CD4-positive, CD25-positive, alpha-beta regulatory T cell (primary cell): ENCODE measurements at regions not wholly inside any gene's neighbourhood (a gene's known extent, or its start where the extent isn't known, plus 50 kb on each side); places are given as distances from the start of the nearest gene placed in this dataset.

Source experiments
- ATAC-seq, 2 donors: fragments of 150-1000 bp; cut with Tn5 transposase; one replicate each; pipeline ENCODE4 v1.10.0; 2021; ENCODE audit warnings: low read depth in 2 of 2, moderate number of reproducible peaks in 2 of 2, moderate library complexity in 1 of 2
- DNase-seq, 3 donors: peaks; one replicate each; pipeline versions ENCODE4 v3.0.0 to v3.0.0-alpha.2; 2012 to 2022; ENCODE audit warnings: mixed read lengths in 1 of 3
- H3K27ac ChIP-seq: one replicate; pipeline ENCODE4 v1.7.0; 2013; ENCODE audit warnings: mild to moderate bottlenecking, low read length; ENCODE audit not compliant: insufficient read depth, poor library complexity, severe bottlenecking
- H3K27me3 ChIP-seq: one replicate; pipeline ENCODE4 v1.7.0; 2013; ENCODE audit warnings: low read length; ENCODE audit not compliant: control insufficient read depth, insufficient read depth
- H3K36me3 ChIP-seq: one replicate; pipeline ENCODE4 v1.7.0; 2013; ENCODE audit warnings: mild to moderate bottlenecking, low read length, moderate library complexity; ENCODE audit not compliant: control insufficient read depth, insufficient read depth
- H3K4me1 ChIP-seq: 2 replicates; pipeline ENCODE4 v1.7.0; 2013; ENCODE audit warnings: mild to moderate bottlenecking, low read length; ENCODE audit not compliant: insufficient read depth, control insufficient read depth, poor library complexity, severe bottlenecking
- H3K4me3 ChIP-seq: one replicate; pipeline ENCODE4 v1.7.0; 2013; ENCODE audit warnings: low read depth, mild to moderate bottlenecking, low read length, moderate library complexity
- H3K9me3 ChIP-seq, 2 experiments: 1 replicate in 1 of 2; 2 replicates in 1 of 2; pipeline ENCODE4 v1.7.0; 2013; ENCODE audit warnings: low read length in 2 of 2, mild to moderate bottlenecking in 1 of 2, moderate library complexity in 1 of 2; ENCODE audit not compliant: control insufficient read depth in 2 of 2
- H3K27ac Mint-ChIP-seq, 3 donors: one replicate each; pipeline ENCODE4 v1.8.0; 2020 to 2022; ENCODE audit warnings: mild to moderate bottlenecking in 3 of 3, mixed read lengths in 3 of 3, moderate library complexity in 2 of 3
- H3K27me3 Mint-ChIP-seq: one replicate; pipeline ENCODE4 v1.8.0; 2022; ENCODE audit warnings: mild to moderate bottlenecking, mixed read lengths
- H3K36me3 Mint-ChIP-seq: one replicate; pipeline ENCODE4 v1.8.0; 2020; ENCODE audit warnings: mixed read lengths
- H3K4me1 Mint-ChIP-seq, 4 donors: one replicate each; pipeline ENCODE4 v1.8.0; 2020 to 2022; ENCODE audit warnings: mixed read lengths in 4 of 4, mild to moderate bottlenecking in 1 of 4
- H3K4me3 Mint-ChIP-seq, 4 donors: one replicate each; pipeline ENCODE4 v1.8.0; 2020 to 2022; ENCODE audit warnings: mild to moderate bottlenecking in 4 of 4, mixed read lengths in 4 of 4, moderate library complexity in 3 of 4
- H3K9me3 Mint-ChIP-seq, 7 donors: one replicate each; pipeline ENCODE4 v1.8.0; 2020 to 2022; ENCODE audit warnings: mixed read lengths in 7 of 7, mild to moderate bottlenecking in 3 of 7, moderate library complexity in 2 of 7

- Histone ChIP-seq H3K4me3 (no peak overlapping the region), H3K27me3 (no peaks in the 10 kb centered on the region), H3K4me1 (no peaks in the 10 kb centered on the region), H3K9me3 (no peaks in the 10 kb centered on the region), H3K36me3 (no peaks in the 10 kb centered on the region), H3K27ac (no peak overlapping the region)
- no peaks in the 10 kb centered on the region for H3K36me3 Mint-ChIP-seq
- no peak overlapping the region for H3K27ac Mint-ChIP-seq
- peaks cover 0 to 8% (median 0%) of the 10 kb centered on the region in 7 donors for H3K9me3 Mint-ChIP-seq
- DNase-seq (no peak), ATAC-seq (no peak)
- no peak overlapping the region for H3K4me3 Mint-ChIP-seq
- H3K27me3 Mint-ChIP-seq, result no peaks in the 10 kb centered on the region
- H3K4me1 Mint-ChIP-seq, result no peaks in the 10 kb centered on the region
Observed at GRCh38 chr11:133719532-133720235, 125.6 kb downstream of the SPATA19 start.

- no peak overlapping the region for H3K4me3 Mint-ChIP-seq
- H3K4me1 ChIP-seq, result no peaks in the 10 kb centered on the region
- no peak for ATAC-seq
- no peaks in the 10 kb centered on the region for H3K36me3 ChIP-seq
- no peak overlapping the region for H3K4me3 ChIP-seq
- peaks cover 0 to 5% (median 0%) of the 10 kb centered on the region in 7 donors for H3K9me3 Mint-ChIP-seq
- H3K27ac ChIP-seq, result no peak overlapping the region
- DNase-seq, result no peak
- no peaks in the 10 kb centered on the region for H3K27me3 ChIP-seq
- no peaks in the 10 kb centered on the region for H3K9me3 ChIP-seq
- H3K4me1 Mint-ChIP-seq, result no peaks in the 10 kb centered on the region
- no peak overlapping the region for H3K27ac Mint-ChIP-seq
- no peaks in the 10 kb centered on the region for H3K36me3 Mint-ChIP-seq
- no peaks in the 10 kb centered on the region for H3K27me3 Mint-ChIP-seq
Observed at GRCh38 chr11:133718831-133719230, 126.5 kb downstream of the SPATA19 start.

- no peaks in the 10 kb centered on the region for H3K9me3 ChIP-seq
- H3K27me3 ChIP-seq, result no peaks in the 10 kb centered on the region
- Mint-ChIP-seq H3K9me3 (peaks cover 0 to 5% (median 0%) of the 10 kb centered on the region in 7 donors), H3K36me3 (no peaks in the 10 kb centered on the region), H3K4me1 (no peaks in the 10 kb centered on the region), H3K27me3 (no peaks in the 10 kb centered on the region), H3K27ac (no peak overlapping the region), H3K4me3 (no peak overlapping the region)
- H3K27ac ChIP-seq, result no peak overlapping the region
- ATAC-seq (no peak), DNase-seq (no peak)
- no peaks in the 10 kb centered on the region for H3K36me3 ChIP-seq
- H3K4me1 ChIP-seq, result no peaks in the 10 kb centered on the region
- H3K4me3 ChIP-seq, result no peak overlapping the region
Observed at GRCh38 chr11:133718238-133718637, 127.1 kb downstream of the SPATA19 start.

- ATAC-seq, result no peak
- H3K27me3 ChIP-seq, result no peaks in the 10 kb centered on the region
- no peaks in the 10 kb centered on the region for H3K36me3 Mint-ChIP-seq
Observed at GRCh38 chr11:133716602-133717001, 128.7 kb downstream of the SPATA19 start.

GRCh38 chr11:133715602-133716001 is 129.7 kb downstream of the SPATA19 start:
- Histone ChIP-seq H3K4me3 (no peak overlapping the region), H3K27ac (no peak overlapping the region), H3K4me1 (no peaks in the 10 kb centered on the region), H3K27me3 (no peaks in the 10 kb centered on the region), H3K36me3 (no peaks in the 10 kb centered on the region), H3K9me3 (no peaks in the 10 kb centered on the region)
- Mint-ChIP-seq H3K27ac (no peak overlapping the region), H3K27me3 (no peaks in the 10 kb centered on the region), H3K9me3 (peaks cover 0 to 5% (median 0%) of the 10 kb centered on the region in 7 donors), H3K4me3 (no peak overlapping the region), H3K4me1 (no peaks in the 10 kb centered on the region), H3K36me3 (no peaks in the 10 kb centered on the region)
- ATAC-seq (no peak), DNase-seq (no peak)

More at GRCh38 chr11:133716602-133717001, 128.7 kb downstream of the SPATA19 start:
- H3K9me3 ChIP-seq, result no peaks in the 10 kb centered on the region
- peaks cover 0 to 5% (median 0%) of the 10 kb centered on the region in 7 donors for H3K9me3 Mint-ChIP-seq
- H3K4me3 Mint-ChIP-seq, result no peak overlapping the region
- no peaks in the 10 kb centered on the region for H3K4me1 ChIP-seq
- no peaks in the 10 kb centered on the region for H3K36me3 ChIP-seq
- H3K4me1 Mint-ChIP-seq, result no peaks in the 10 kb centered on the region
- no peaks in the 10 kb centered on the region for H3K27me3 Mint-ChIP-seq
- no peak overlapping the region for H3K27ac Mint-ChIP-seq
- H3K4me3 ChIP-seq, result no peak overlapping the region
- H3K27ac ChIP-seq, result no peak overlapping the region
- no peak for DNase-seq

- Histone ChIP-seq H3K36me3 (no peaks in the 10 kb centered on the region), H3K4me3 (no peak overlapping the region), H3K4me1 (no peaks in the 10 kb centered on the region), H3K9me3 (no peaks in the 10 kb centered on the region), H3K27ac (no peak overlapping the region), H3K27me3 (no peaks in the 10 kb centered on the region)
- H3K4me1 Mint-ChIP-seq, result no peaks in the 10 kb centered on the region
- no peak overlapping the region for H3K27ac Mint-ChIP-seq
- no peaks in the 10 kb centered on the region for H3K36me3 Mint-ChIP-seq
- no peak for ATAC-seq
- peaks cover 0 to 5% (median 0%) of the 10 kb centered on the region in 7 donors for H3K9me3 Mint-ChIP-seq
- DNase-seq, result no peak
- no peaks in the 10 kb centered on the region for H3K27me3 Mint-ChIP-seq
- H3K4me3 Mint-ChIP-seq, result no peak overlapping the region
Observed at GRCh38 chr11:133714471-133715375, 130.6 kb downstream of the SPATA19 start.

GRCh38 chr11:133713844-133714243 is 131.5 kb downstream of the SPATA19 start:
- H3K9me3 Mint-ChIP-seq, result peaks cover 0 to 5% (median 0%) of the 10 kb centered on the region in 7 donors
- Histone ChIP-seq H3K4me1 (no peaks in the 10 kb centered on the region), H3K27me3 (no peaks in the 10 kb centered on the region), H3K36me3 (no peaks in the 10 kb centered on the region), H3K9me3 (no peaks in the 10 kb centered on the region), H3K4me3 (no peak overlapping the region), H3K27ac (no peak overlapping the region)
- H3K4me1 Mint-ChIP-seq, result no peaks in the 10 kb centered on the region
- H3K27ac Mint-ChIP-seq, result no peak overlapping the region
- H3K27me3 Mint-ChIP-seq, result no peaks in the 10 kb centered on the region
- ATAC-seq (no peak), DNase-seq (no peak)
- H3K36me3 Mint-ChIP-seq, result no peaks in the 10 kb centered on the region
- H3K4me3 Mint-ChIP-seq, result no peak overlapping the region
